AML-193 (cell line): ENCODE measurements at regions not wholly inside any gene's neighbourhood (a gene's known extent, or its start where the extent isn't known, plus 50 kb on each side); places are given as distances from the start of the nearest gene placed in this dataset.
"Not testable (repeated sequence)": the region's sequence is repeated elsewhere in the genome, so short reads cannot be mapped to it uniquely, and the experiment has no call there.

Experiments used
- DNase-seq, 2 experiments: peaks; one replicate each; lab custom pipeline; 2025; lab: John Stamatoyannopoulos, UW

- DNase-seq: no peak
Observed at GRCh38 chr3:40753291-40753770, 228.6 kb downstream of the ZNF621 start.

GRCh38 chr3:40753951-40754350 is 229.2 kb downstream of the ZNF621 start:
- DNase-seq: no peak

- DNase-seq: no peak
Observed at GRCh38 chr3:40754994-40755393, 230.2 kb downstream of the ZNF621 start.

GRCh38 chr3:40756500-40756899 is 231.7 kb downstream of the ZNF621 start:
- DNase-seq: no peak

GRCh38 chr3:40762771-40763170 is 238.0 kb downstream of the ZNF621 start:
- not testable (repeated sequence) for DNase-seq

GRCh38 chr3:40763807-40764206 is 239.0 kb downstream of the ZNF621 start:
- DNase-seq: no peak

- DNase-seq: no peak
Observed at GRCh38 chr3:40764747-40765146, 240.0 kb downstream of the ZNF621 start.

- DNase-seq: no peak
Observed at GRCh38 chr3:40765884-40766283, 241.1 kb downstream of the ZNF621 start.

GRCh38 chr3:40766396-40766795 is 241.6 kb downstream of the ZNF621 start:
- no peak for DNase-seq

- no peak for DNase-seq
Observed at GRCh38 chr3:40768046-40768445, 243.3 kb downstream of the ZNF621 start.

GRCh38 chr3:40768536-40768935 is 243.8 kb downstream of the ZNF621 start:
- no peak for DNase-seq

- no peak for DNase-seq
Observed at GRCh38 chr3:40770061-40770460, 245.3 kb downstream of the ZNF621 start.

- DNase-seq: no peak
Observed at GRCh38 chr3:40771112-40771511, 246.4 kb downstream of the ZNF621 start.

GRCh38 chr3:40779039-40779438 is 254.3 kb downstream of the ZNF621 start:
- DNase-seq: no peak

- DNase-seq: no peak
Observed at GRCh38 chr3:40780291-40780924, 255.6 kb downstream of the ZNF621 start.

- no peak for DNase-seq
Observed at GRCh38 chr3:40780925-40781406, 256.2 kb downstream of the ZNF621 start.

GRCh38 chr3:40782111-40782721 is 257.5 kb downstream of the ZNF621 start:
- DNase-seq: peak in 1 of 2 experiments; percentile 6

- DNase-seq: no peak
Observed at GRCh38 chr3:40790746-40791145, 266.0 kb downstream of the ZNF621 start.

GRCh38 chr3:40793730-40794129 is 269.0 kb downstream of the ZNF621 start:
- DNase-seq: no peak

GRCh38 chr3:40800343-40800742 is 275.6 kb downstream of the ZNF621 start:
- peak; percentile 30 to 49 for DNase-seq

GRCh38 chr3:40801284-40801741 is 276.6 kb downstream of the ZNF621 start:
- no peak for DNase-seq

- no peak for DNase-seq
Observed at GRCh38 chr3:40803311-40803710, 278.6 kb downstream of the ZNF621 start.

- no peak for DNase-seq
Observed at GRCh38 chr3:40805456-40805855, 280.7 kb downstream of the ZNF621 start.

- DNase-seq: no peak
Observed at GRCh38 chr3:40810813-40811212, 286.1 kb downstream of the ZNF621 start.
